Adipocyte (in vitro differentiated cells): ENCODE measurements at regions not wholly inside any gene's neighbourhood (a gene's known extent, or its start where the extent isn't known, plus 50 kb on each side); places are given as distances from the start of the nearest gene placed in this dataset.

Experiments
- DNase-seq: peaks from one replicate; pipeline ENCODE4 v3.0.0-alpha.2; 2015; ENCODE audit warnings: low read depth
- H3K27me3 ChIP-seq: replicated peaks from 2 replicates; pipeline ENCODE4 v1.7.0; 2013; ENCODE audit warnings: mild to moderate bottlenecking, low read length, moderate library complexity; ENCODE audit not compliant: control insufficient read depth, insufficient read depth
- H3K36me3 ChIP-seq: 2 replicates; pipeline ENCODE4 v1.7.0; 2013; ENCODE audit warnings: low read length, mild to moderate bottlenecking, moderate library complexity; ENCODE audit not compliant: control insufficient read depth, insufficient read depth, severe bottlenecking
- H3K4me1 ChIP-seq: 2 replicates; pipeline ENCODE4 v1.7.0; 2013; ENCODE audit warnings: mild to moderate bottlenecking, low read length, moderate library complexity; ENCODE audit not compliant: control insufficient read depth, insufficient read depth
- H3K4me3 ChIP-seq: 2 replicates; pipeline ENCODE4 v1.7.0; 2013; ENCODE audit warnings: mild to moderate bottlenecking, low read length, moderate library complexity
- H3K9ac ChIP-seq: 2 replicates; pipeline ENCODE4 v1.7.0; 2013; ENCODE audit warnings: mild to moderate bottlenecking, low read length, moderate library complexity
- H3K9me3 ChIP-seq: 2 replicates; pipeline ENCODE4 v1.7.0; 2013; ENCODE audit warnings: mild to moderate bottlenecking, low read length, moderate library complexity; ENCODE audit not compliant: control insufficient read depth

- peak; percentile 70 for DNase-seq
Measured at GRCh38 chr16:55257966-55258613, 65.9 kb upstream of the IRX6 start.

GRCh38 chr16:55261301-55261700, 62.7 kb upstream of the IRX6 start:
- Histone ChIP-seq H3K27me3 (peaks cover 33% of the 10 kb centered on the region), H3K4me1 (no peaks in the 10 kb centered on the region), H3K4me3 (no peak overlapping the region), H3K9ac (no peak overlapping the region), H3K36me3 (no peaks in the 10 kb centered on the region), H3K9me3 (peaks cover 9% of the 10 kb centered on the region)
- DNase-seq, result no peak

More at GRCh38 chr16:55257966-55258613, 65.9 kb upstream of the IRX6 start:
- H3K4me3 ChIP-seq, result no peak overlapping the region
- H3K9ac ChIP-seq, result no peak overlapping the region
- peaks cover 20% of the 10 kb centered on the region for H3K27me3 ChIP-seq
- H3K4me1 ChIP-seq, result no peaks in the 10 kb centered on the region
- peaks cover 9% of the 10 kb centered on the region for H3K9me3 ChIP-seq
- no peaks in the 10 kb centered on the region for H3K36me3 ChIP-seq

- DNase-seq, result no peak
- peaks cover 9% of the 10 kb centered on the region for H3K9me3 ChIP-seq
- no peak overlapping the region for H3K4me3 ChIP-seq
Measured at GRCh38 chr16:55263271-55264250, 60.4 kb upstream of the IRX6 start.

GRCh38 chr16:55264949-55265348, 59.1 kb upstream of the IRX6 start:
- no peaks in the 10 kb centered on the region for H3K4me1 ChIP-seq
- no peaks in the 10 kb centered on the region for H3K36me3 ChIP-seq
- no peak overlapping the region for H3K4me3 ChIP-seq
- no peak overlapping the region for H3K9ac ChIP-seq
- peaks cover 12% of the 10 kb centered on the region for H3K9me3 ChIP-seq
- DNase-seq, result peak; percentile 60
- H3K27me3 ChIP-seq, result peaks cover 28% of the 10 kb centered on the region

More at GRCh38 chr16:55263271-55264250, 60.4 kb upstream of the IRX6 start:
- no peaks in the 10 kb centered on the region for H3K4me1 ChIP-seq
- H3K9ac ChIP-seq, result no peak overlapping the region
- H3K36me3 ChIP-seq, result no peaks in the 10 kb centered on the region
- peaks cover 28% of the 10 kb centered on the region for H3K27me3 ChIP-seq

GRCh38 chr16:55265926-55266325, 58.1 kb upstream of the IRX6 start:
- no peaks in the 10 kb centered on the region for H3K4me1 ChIP-seq
- DNase-seq, result no peak
- H3K36me3 ChIP-seq, result no peaks in the 10 kb centered on the region
- peaks cover 28% of the 10 kb centered on the region for H3K27me3 ChIP-seq
- H3K4me3 ChIP-seq, result no peak overlapping the region
- H3K9ac ChIP-seq, result no peak overlapping the region
- H3K9me3 ChIP-seq, result peaks cover 15% of the 10 kb centered on the region

- Histone ChIP-seq H3K4me3 (no peak overlapping the region), H3K9ac (no peak overlapping the region), H3K36me3 (no peaks in the 10 kb centered on the region), H3K4me1 (no peaks in the 10 kb centered on the region), H3K27me3 (peaks cover 3% of the 10 kb centered on the region), H3K9me3 (peaks cover 5% of the 10 kb centered on the region)
- no peak for DNase-seq
Measured at GRCh38 chr16:55271945-55272513, 52.0 kb upstream of the IRX6 start.

GRCh38 chr16:55272744-55273143, 51.3 kb upstream of the IRX6 start:
- Histone ChIP-seq H3K36me3 (no peaks in the 10 kb centered on the region), H3K9ac (no peak overlapping the region), H3K4me3 (no peak overlapping the region), H3K9me3 (peaks cover 5% of the 10 kb centered on the region), H3K4me1 (no peaks in the 10 kb centered on the region), H3K27me3 (peaks cover 2% of the 10 kb centered on the region)
- DNase-seq, result no peak

GRCh38 chr16:55273356-55273755, 50.6 kb upstream of the IRX6 start:
- H3K27me3 ChIP-seq, result no peaks in the 10 kb centered on the region
- H3K4me3 ChIP-seq, result no peak overlapping the region
- H3K4me1 ChIP-seq, result no peaks in the 10 kb centered on the region
- DNase-seq, result no peak
- no peak overlapping the region for H3K9ac ChIP-seq
- no peaks in the 10 kb centered on the region for H3K36me3 ChIP-seq
- peaks cover 5% of the 10 kb centered on the region for H3K9me3 ChIP-seq

GRCh38 chr16:55273959-55274358, 50.0 kb upstream of the IRX6 start:
- Histone ChIP-seq H3K9me3 (peaks cover 5% of the 10 kb centered on the region), H3K9ac (no peak overlapping the region), H3K36me3 (no peaks in the 10 kb centered on the region), H3K4me3 (no peak overlapping the region), H3K27me3 (peaks cover 5% of the 10 kb centered on the region), H3K4me1 (no peaks in the 10 kb centered on the region)
- DNase-seq, result no peak
